Umbilical cord (tissue), 1 donor: ENCODE measurements at regions not wholly inside any gene's neighbourhood (a gene's known extent, or its start where the extent isn't known, plus 50 kb on each side); places are given as distances from the start of the nearest gene placed in this dataset.
"Not testable (repeated sequence)": the region's sequence is repeated elsewhere in the genome, so short reads cannot be mapped to it uniquely, and the experiment has no call there.

Experiments used
- DNase-seq: peaks from one replicate; pipeline ENCODE4 v3.0.0-alpha.2; 2015; ENCODE audit warnings: low spot score

DNA sequence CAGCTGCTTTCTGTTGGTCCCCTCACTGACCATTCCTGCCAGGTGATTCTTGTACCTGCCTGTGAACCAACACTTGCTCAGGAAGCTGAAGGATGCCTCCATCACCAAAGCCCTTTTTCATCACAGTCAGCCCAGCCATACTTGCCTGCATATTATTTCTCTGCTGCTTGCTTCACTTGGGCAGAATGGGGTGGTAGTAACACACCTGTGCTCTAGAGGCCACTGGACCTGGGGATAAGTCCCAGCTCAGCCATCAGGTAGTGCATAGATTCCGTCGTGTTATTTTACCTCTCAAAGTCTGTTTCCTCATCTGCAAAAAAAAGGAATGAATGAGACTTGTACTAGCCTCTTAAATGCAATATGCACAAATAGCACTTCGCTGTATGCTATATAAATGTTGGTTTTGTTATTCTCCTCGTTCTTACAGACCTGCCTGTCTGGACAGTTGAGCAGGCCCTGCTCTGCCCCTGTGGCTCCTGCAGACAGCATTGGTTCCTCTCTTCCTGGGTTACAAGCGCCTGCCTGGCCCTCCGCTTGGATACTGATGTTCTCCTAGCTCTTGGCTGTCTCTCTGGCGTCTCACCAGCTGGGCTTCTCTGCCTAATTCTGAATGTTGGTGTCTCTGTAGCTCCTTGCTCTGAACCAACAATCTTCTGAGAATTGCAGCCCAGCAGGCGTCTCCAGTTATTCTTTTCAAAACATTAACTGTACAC lies 151.8 kb downstream of the UNC5CL start:
- peak; percentile 9 for DNase-seq

DNA sequence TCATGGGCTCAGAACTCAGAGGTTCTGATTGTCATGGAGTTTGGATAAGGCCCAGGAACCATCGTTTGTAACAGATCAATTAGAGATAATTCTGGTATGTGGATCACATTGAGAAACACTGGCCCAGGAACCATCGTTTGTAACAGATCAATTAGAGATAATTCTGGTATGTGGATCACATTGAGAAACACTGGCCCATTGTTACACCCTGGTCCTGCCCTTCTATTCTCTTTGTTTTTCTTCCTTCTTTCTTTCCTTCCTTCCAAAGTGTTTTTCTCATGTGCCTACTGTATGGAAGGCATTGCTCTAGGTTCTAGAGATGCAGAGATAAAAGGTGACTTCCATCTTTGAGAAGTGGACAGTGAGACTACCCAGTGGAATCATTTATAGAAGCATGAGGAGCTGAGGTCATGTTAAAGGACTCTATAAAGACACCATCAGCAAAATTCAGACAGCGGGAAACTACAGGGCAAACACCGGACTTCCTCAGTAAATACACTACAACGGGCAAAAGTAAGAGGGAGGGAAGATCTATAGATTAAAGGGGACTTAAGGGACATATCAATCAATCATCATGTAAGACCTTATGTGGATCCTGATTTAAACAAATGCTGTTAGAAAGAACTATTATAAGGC lies 153.8 kb downstream of the UNC5CL start:
- no peak for DNase-seq

- no peak for DNase-seq
Measured at GRCh38 chr6:40882323-40882997, 156.6 kb downstream of the UNC5CL start.

GRCh38 chr6:40881501-40881900 lies 157.5 kb downstream of the UNC5CL start:
- no peak for DNase-seq

DNA sequence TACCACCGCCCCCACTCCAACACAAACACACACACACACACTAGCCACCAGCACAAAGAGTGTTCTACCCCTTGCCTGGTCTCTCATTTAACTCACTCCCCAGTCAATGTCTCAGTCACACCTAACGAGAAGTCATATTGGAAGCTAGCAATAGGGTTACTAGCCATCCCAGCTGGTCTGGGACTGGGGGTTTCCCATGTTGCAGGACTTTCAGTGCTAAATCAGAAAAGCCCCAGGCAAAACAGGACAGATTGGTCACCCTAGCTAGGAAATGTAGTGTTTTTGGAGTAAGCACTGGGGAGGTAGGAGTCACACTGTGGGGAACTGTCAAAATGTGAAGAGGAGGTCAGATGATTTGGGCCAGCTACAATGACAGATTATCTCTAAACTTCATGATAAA lies 158.1 kb downstream of the UNC5CL start:
- DNase-seq, result no peak

GRCh38 chr6:40879169-40879568 lies 159.9 kb downstream of the UNC5CL start:
- DNase-seq, result no peak

GRCh38 chr6:40877362-40877761 lies 161.7 kb downstream of the UNC5CL start:
- DNase-seq, result no peak

GRCh38 chr6:40876336-40876735 lies 162.7 kb downstream of the UNC5CL start:
- DNase-seq, result no peak

- DNase-seq, result no peak
Measured at GRCh38 chr6:40874495-40874894, 164.5 kb downstream of the UNC5CL start.

DNA sequence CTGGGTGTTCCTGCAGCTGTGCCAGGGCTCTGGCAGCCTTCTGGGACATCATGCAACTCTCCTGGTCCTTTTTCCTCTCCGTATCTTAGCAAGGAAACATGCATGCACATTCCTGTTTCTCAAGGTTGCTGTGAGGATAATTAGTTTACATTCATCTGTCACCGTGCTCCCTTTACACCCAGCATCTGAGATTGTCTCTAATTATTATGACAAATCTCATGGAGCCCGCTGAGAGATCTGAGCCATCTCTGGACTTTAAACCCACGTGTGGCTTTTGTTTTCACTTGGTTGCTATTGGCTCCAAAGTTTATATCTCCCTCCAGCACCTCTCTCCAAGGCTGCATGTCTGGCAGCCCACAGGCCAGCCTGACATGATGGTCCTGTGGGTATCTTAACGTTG lies 167.6 kb downstream of the UNC5CL start:
- DNase-seq, result no peak

GRCh38 chr6:40868089-40868865 lies 170.7 kb downstream of the UNC5CL start:
- not testable (repeated sequence) for DNase-seq

DNA sequence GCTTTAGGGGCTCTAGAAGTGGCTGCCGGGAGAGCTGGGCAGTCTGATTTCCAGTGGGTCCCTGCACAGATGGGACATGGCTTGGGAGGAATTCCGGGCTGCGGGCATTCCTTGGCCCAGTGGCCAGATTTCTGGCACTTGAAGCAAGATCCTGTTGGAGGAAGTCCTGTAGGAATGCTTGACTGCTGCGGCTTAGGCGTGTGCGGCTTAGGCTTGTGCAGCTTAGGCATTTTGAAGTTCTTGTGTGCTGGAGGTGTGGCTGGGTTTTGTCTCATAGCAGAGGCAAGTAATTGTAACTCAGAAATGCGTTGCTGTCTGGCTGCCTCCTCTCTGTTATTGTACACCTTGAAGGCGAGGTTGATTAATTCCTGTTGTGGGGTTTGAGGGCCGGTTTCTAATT lies 171.5 kb downstream of the UNC5CL start:
- peak; percentile 34 for DNase-seq

DNA sequence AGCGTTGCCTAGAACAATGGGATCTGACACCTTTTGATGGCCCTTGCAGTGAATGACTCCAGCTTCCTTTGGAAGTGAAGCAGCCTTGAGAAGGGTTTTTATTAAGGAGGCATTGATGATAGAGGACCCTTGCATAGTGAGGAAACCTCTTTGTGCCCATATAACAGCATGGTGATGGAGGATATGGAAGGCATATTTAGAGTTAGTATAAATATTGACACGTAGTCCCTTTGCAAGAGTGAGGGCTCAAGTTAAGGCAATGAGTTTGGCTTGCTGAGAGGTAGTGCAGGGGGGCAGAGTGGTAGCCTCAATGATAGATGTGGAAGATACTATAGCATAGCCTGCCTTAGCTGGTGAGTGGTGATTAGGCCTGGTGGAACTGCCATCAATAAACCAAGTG lies 173.8 kb downstream of the UNC5CL start:
- DNase-seq, result not testable (repeated sequence)

GRCh38 chr6:40860443-40860842 lies 178.6 kb downstream of the UNC5CL start:
- DNase-seq, result no peak

- no peak for DNase-seq
Measured at GRCh38 chr6:40856271-40856670, 182.8 kb downstream of the UNC5CL start.

- DNase-seq, result no peak
Measured at GRCh38 chr6:40855168-40855880, 183.7 kb downstream of the UNC5CL start.

- DNase-seq, result no peak
Measured at GRCh38 chr6:40854592-40854991, 184.4 kb downstream of the UNC5CL start.

GRCh38 chr6:40852779-40853373 lies 186.1 kb downstream of the UNC5CL start:
- peak; percentile 13 for DNase-seq

GRCh38 chr6:40849546-40849945 lies 189.5 kb downstream of the UNC5CL start:
- DNase-seq, result no peak

DNA sequence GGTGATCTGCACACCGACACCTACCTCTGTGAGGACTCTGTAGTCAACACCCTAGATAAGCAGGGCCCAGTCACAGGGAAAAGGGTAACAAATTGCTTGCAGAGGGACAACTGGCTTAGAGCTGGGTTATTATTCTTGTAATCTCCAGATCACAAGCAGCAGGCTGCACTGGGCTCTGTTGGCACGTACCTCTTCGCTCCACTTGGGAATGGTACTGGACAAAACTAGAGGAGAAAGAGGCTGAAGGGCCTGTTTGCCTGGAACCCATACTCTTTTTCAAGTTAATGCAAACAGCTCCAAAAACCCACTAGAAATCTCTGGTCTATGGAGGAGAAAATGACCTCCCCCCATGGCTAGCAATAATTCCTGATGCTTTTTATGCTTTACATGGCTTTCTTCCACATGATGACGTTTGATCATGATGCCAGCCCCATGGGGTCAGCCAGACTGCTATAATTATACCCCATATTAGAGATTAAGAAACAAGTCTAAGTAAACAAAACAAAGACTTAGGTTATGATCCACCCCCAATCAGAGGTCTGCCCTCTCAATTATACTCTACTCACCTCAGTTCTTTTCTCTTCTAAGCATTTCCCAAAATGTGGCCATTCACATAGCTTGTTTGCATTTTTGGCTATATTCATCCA lies 190.0 kb downstream of the UNC5CL start:
- no peak for DNase-seq

DNA sequence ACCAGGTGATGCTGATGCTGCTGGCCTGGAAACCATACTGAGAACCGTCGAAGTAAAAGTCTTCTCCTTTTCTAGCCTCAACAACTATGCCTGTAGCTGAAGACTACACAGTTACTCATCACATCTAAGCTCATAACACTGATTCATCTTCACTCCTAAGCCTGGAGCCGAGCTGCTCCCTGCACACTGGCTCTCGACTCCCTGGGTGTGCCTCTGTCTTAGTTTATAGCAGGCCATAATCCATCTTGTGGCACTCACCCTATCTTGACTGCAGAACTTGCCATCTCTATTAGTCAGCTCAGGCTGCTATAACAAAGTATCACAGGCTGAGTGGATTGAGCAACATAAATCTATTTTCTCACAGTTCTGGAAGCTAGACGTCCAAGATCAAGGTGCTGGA lies 191.0 kb downstream of the UNC5CL start:
- DNase-seq, result peak; percentile 82
